ENCODE measurements at regions not wholly inside any gene's neighbourhood (a gene's known extent, or its start where the extent isn't known, plus 50 kb on each side); places are given as distances from the start of the nearest gene placed in this dataset.

- BruUV-seq (replicated peaks): no TSS peak
Measured at GRCh38 chr4:110795971-110796370, 173.1 kb upstream of the PITX2 start.

DNA sequence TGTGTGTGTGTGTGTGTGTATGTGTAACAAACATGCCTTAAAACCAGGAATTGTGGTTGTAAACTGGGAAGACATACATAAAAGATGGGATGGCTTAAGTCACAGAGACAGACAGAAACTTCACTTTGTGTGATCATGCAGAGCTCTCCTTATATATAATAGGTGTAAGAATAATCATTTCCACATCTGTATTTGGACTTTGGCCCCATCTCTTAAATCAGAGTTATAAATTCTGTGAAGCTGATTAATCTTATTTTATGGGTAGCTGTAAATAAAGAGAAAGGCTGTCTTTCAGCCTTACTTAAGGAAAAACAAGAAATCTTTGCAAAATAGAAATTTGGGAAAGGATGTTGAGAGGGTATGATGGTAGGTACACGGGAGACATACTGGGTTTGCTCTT is 174.6 kb upstream of the PITX2 start:
- ChIA-PET POLR2A (interaction anchor here (0.7 kb wide), 1 partner anchor 456 kb away, joined by 3 read pairs; no protein-coding TSS in a partner anchor), CTCF (ENCODE audit: unreplicated experiment) (no interaction called here)
- Histone ChIP-seq H3K4me3 (ENCODE audit: low read depth, low read length, poor library complexity, severe bottlenecking) (no peak overlapping the region), H3K4me2 (ENCODE audit: low read length) (no peak overlapping the region), H3K27ac (ENCODE audit: low read depth, low read length, poor library complexity, severe bottlenecking) (no peak overlapping the region), H2AFZ (ENCODE audit: low read length) (no peak overlapping the region), H3K4me1 (ENCODE audit: insufficient read depth, low read length, poor library complexity, severe bottlenecking) (no peaks in the 10 kb centered on the region), H4K20me1 (ENCODE audit: insufficient read depth, low read length) (no peaks in the 10 kb centered on the region), H3K79me2 (ENCODE audit: insufficient read depth, low read depth, low read length) (no peaks in the 10 kb centered on the region), H3K36me3 (ENCODE audit: insufficient read depth, low read length) (no peaks in the 10 kb centered on the region), H3K9me2 (ENCODE audit: insufficient read depth, low read length) (no peaks in the 10 kb centered on the region), H3K9me3 (ENCODE audit: low read length) (no peaks in the 10 kb centered on the region)
- intact Hi-C loops (cut with micrococcal nuclease; ENCODE audit: unreplicated experiment): no loop called here
- no peak for TF ChIP-seq CTCF (conservative IDR thresholded peaks at IDR 0.05; ENCODE audit: low read length)
- no peak for TF ChIP-seq EZH2phosphoT487 (IDR thresholded peaks at IDR 0.05; ENCODE audit: borderline replicate concordance, low read depth, low read length)
- no peak for DNase-seq (ENCODE audit: low spot score)
- BruUV-seq (replicated peaks): no TSS peak

More at GRCh38 chr4:110795971-110796370, 173.1 kb upstream of the PITX2 start:
- H3K27ac ChIP-seq (ENCODE audit: low read depth, low read length, poor library complexity, severe bottlenecking): no peak overlapping the region
- no peak overlapping the region for H2AFZ ChIP-seq (ENCODE audit: low read length)
- no peak for DNase-seq (ENCODE audit: low spot score)
- no peaks in the 10 kb centered on the region for H3K9me3 ChIP-seq (ENCODE audit: low read length)
- H3K36me3 ChIP-seq (ENCODE audit: insufficient read depth, low read length): no peaks in the 10 kb centered on the region
- H3K4me3 ChIP-seq (ENCODE audit: low read depth, low read length, poor library complexity, severe bottlenecking): no peak overlapping the region
- intact Hi-C loops (cut with micrococcal nuclease; ENCODE audit: unreplicated experiment): no loop called here
- no peaks in the 10 kb centered on the region for H3K9me2 ChIP-seq (ENCODE audit: insufficient read depth, low read length)
- no peak overlapping the region for H3K4me2 ChIP-seq (ENCODE audit: low read length)
- no peaks in the 10 kb centered on the region for H4K20me1 ChIP-seq (ENCODE audit: insufficient read depth, low read length)
- TF ChIP-seq CTCF (conservative IDR thresholded peaks at IDR 0.05; ENCODE audit: low read length): no peak
- no peak for TF ChIP-seq EZH2phosphoT487 (IDR thresholded peaks at IDR 0.05; ENCODE audit: borderline replicate concordance, low read depth, low read length)
- POLR2A ChIA-PET: interaction anchor here (0.7 kb wide), 1 partner anchor 28 kb away, joined by 3 read pairs; no protein-coding TSS in a partner anchor
- no peaks in the 10 kb centered on the region for H3K79me2 ChIP-seq (ENCODE audit: insufficient read depth, low read depth, low read length)
- H3K4me1 ChIP-seq (ENCODE audit: insufficient read depth, low read length, poor library complexity, severe bottlenecking): no peaks in the 10 kb centered on the region
- CTCF ChIA-PET (ENCODE audit: unreplicated experiment): no interaction called here

DNA sequence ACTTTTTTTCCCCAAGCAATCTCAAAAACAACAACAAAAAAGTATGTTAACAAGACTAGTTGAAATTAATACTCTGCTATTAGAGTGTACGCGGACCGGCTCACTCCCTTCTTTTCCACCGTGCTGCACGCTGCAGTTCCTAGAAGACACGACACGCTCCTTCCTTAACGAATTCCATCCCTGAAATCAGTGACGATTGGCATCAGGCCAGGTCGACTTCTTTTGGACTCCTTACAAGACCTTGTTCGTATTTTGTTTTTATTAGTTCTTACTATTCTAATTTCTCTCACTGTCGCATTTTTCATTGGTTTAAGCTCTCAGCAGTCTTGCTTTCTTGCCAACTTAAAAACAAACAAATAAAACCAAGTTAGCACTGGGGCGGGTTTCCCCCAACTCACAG is 175.8 kb upstream of the PITX2 start:
- no peak overlapping the region for H3K4me2 ChIP-seq (ENCODE audit: low read length)
- H3K36me3 ChIP-seq (ENCODE audit: insufficient read depth, low read length): no peaks in the 10 kb centered on the region
- no peaks in the 10 kb centered on the region for H3K9me2 ChIP-seq (ENCODE audit: insufficient read depth, low read length)
- BruUV-seq (replicated peaks): no TSS peak
- no peak overlapping the region for H2AFZ ChIP-seq (ENCODE audit: low read length)
- H3K4me3 ChIP-seq (ENCODE audit: low read depth, low read length, poor library complexity, severe bottlenecking): no peak overlapping the region
- no peaks in the 10 kb centered on the region for H3K79me2 ChIP-seq (ENCODE audit: insufficient read depth, low read depth, low read length)
- ChIA-PET POLR2A (interaction anchor here (1.7 kb wide), 1 partner anchor 8 kb away, joined by 6 read pairs; no protein-coding TSS in a partner anchor), CTCF (ENCODE audit: unreplicated experiment) (no interaction called here)
- TF ChIP-seq CTCF (conservative IDR thresholded peaks at IDR 0.05; ENCODE audit: low read length) (no peak), EZH2phosphoT487 (IDR thresholded peaks at IDR 0.05; ENCODE audit: borderline replicate concordance, low read depth, low read length) (no peak)
- intact Hi-C loops (cut with micrococcal nuclease; ENCODE audit: unreplicated experiment): no loop called here
- H3K9me3 ChIP-seq (ENCODE audit: low read length): no peaks in the 10 kb centered on the region
- no peak for DNase-seq (ENCODE audit: low spot score)
- H3K4me1 ChIP-seq (ENCODE audit: insufficient read depth, low read length, poor library complexity, severe bottlenecking): no peaks in the 10 kb centered on the region
- no peak overlapping the region for H3K27ac ChIP-seq (ENCODE audit: low read depth, low read length, poor library complexity, severe bottlenecking)
- no peaks in the 10 kb centered on the region for H4K20me1 ChIP-seq (ENCODE audit: insufficient read depth, low read length)

Measured in OCI-LY7 (cell line).